GM12878 (cell line): ENCODE measurements at regions not wholly inside any gene's neighbourhood (a gene's known extent, or its start where the extent isn't known, plus 50 kb on each side); places are given as distances from the start of the nearest gene placed in this dataset.

Source experiments
- NFYB ChIP-seq: IDR thresholded peaks from 2 replicates; pipeline ENCODE4 v1.6.1; 2011; ENCODE audit warnings: low read depth, mild to moderate bottlenecking, low read length, improper control_type of control experiment, moderate library complexity; ENCODE audit not compliant: insufficient read depth
- NKRF ChIP-seq: fragments of 450-650 bp; conservative IDR thresholded peaks from 2 replicates; pipeline ENCODE4 v1.6.1; 2017; ENCODE audit warnings: mild to moderate bottlenecking, moderate library complexity
- NR2F1 ChIP-seq: fragments of 450-650 bp; conservative IDR thresholded peaks from 2 replicates; pipeline ENCODE4 v1.6.1; 2017; ENCODE audit warnings: mild to moderate bottlenecking
- PAX5 ChIP-seq: IDR thresholded peaks from 2 replicates; pipeline ENCODE4 v1.6.1; 2011; ENCODE audit warnings: low read depth, low read length, borderline replicate concordance
- POU2F2 ChIP-seq: IDR thresholded peaks from 3 replicates; pipeline ENCODE4 v1.6.1; 2011; ENCODE audit warnings: low read depth, mild to moderate bottlenecking, low read length, borderline replicate concordance
- RAD21 ChIP-seq: IDR thresholded peaks from 2 replicates; pipeline ENCODE4 v1.6.1; 2011; ENCODE audit warnings: mild to moderate bottlenecking, low read depth, low read length, moderate library complexity; ENCODE audit not compliant: insufficient read depth
- SMAD1 ChIP-seq: fragments of 450-650 bp; IDR thresholded peaks from 2 replicates; pipeline ENCODE4 v1.6.1; 2018; ENCODE audit warnings: mild to moderate bottlenecking, low read depth; ENCODE audit not compliant: partially characterized antibody
- ZNF217 ChIP-seq: fragments of 450-650 bp; IDR thresholded peaks from 2 replicates; pipeline ENCODE4 v1.6.1; 2017; ENCODE audit warnings: antibody characterized with exemption, mild to moderate bottlenecking
- ZNF592 ChIP-seq: fragments of 450-650 bp; IDR thresholded peaks from 2 replicates; pipeline ENCODE4 v1.6.1; 2017; ENCODE audit warnings: mild to moderate bottlenecking, moderate library complexity
- TF ChIP-seq, protein P1 (sequence below): fragments of 450-650 bp; IDR thresholded peaks from 2 replicates; pipeline ENCODE4 v1.6.1; 2017; ENCODE audit warnings: mild to moderate bottlenecking, low read depth, inconsistent platforms; ENCODE audit not compliant: poor library complexity, severe bottlenecking
- TF ChIP-seq, protein P2 (sequence below): IDR thresholded peaks from 2 replicates; pipeline ENCODE4 v1.6.1; 2012; ENCODE audit warnings: low read length, inconsistent platforms
- TF ChIP-seq, protein P3 (sequence below): IDR thresholded peaks from 2 replicates; pipeline ENCODE4 v1.6.1; 2011; ENCODE audit warnings: borderline replicate concordance, low read depth, mild to moderate bottlenecking, moderate library complexity, low read length; ENCODE audit not compliant: insufficient read depth, poor library complexity, severe bottlenecking
- TF ChIP-seq, protein P4 (sequence below): IDR thresholded peaks from 2 replicates; pipeline ENCODE4 v1.6.1; 2012; ENCODE audit warnings: low read depth, low read length, improper control_type of control experiment
- TF ChIP-seq, protein P5 (sequence below): fragments of 450-650 bp; IDR thresholded peaks from 2 replicates; pipeline ENCODE4 v1.6.1; 2016; ENCODE audit warnings: mild to moderate bottlenecking

GRCh38 chr6:111989743-111990142 lies 64.2 kb upstream of the CCN6 start (continued):
- TF ChIP-seq, protein P1, sequence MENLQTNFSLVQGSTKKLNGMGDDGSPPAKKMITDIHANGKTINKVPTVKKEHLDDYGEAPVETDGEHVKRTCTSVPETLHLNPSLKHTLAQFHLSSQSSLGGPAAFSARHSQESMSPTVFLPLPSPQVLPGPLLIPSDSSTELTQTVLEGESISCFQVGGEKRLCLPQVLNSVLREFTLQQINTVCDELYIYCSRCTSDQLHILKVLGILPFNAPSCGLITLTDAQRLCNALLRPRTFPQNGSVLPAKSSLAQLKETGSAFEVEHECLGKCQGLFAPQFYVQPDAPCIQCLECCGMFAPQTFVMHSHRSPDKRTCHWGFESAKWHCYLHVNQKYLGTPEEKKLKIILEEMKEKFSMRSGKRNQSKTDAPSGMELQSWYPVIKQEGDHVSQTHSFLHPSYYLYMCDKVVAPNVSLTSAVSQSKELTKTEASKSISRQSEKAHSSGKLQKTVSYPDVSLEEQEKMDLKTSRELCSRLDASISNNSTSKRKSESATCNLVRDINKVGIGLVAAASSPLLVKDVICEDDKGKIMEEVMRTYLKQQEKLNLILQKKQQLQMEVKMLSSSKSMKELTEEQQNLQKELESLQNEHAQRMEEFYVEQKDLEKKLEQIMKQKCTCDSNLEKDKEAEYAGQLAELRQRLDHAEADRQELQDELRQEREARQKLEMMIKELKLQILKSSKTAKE = no peak
- no peak for TF ChIP-seq POU2F2
- TF ChIP-seq NFYB = no peak
- peak; percentile 57; the same call in 1 of the 2 replicates for TF ChIP-seq NR2F1
- TF ChIP-seq, protein P2, sequence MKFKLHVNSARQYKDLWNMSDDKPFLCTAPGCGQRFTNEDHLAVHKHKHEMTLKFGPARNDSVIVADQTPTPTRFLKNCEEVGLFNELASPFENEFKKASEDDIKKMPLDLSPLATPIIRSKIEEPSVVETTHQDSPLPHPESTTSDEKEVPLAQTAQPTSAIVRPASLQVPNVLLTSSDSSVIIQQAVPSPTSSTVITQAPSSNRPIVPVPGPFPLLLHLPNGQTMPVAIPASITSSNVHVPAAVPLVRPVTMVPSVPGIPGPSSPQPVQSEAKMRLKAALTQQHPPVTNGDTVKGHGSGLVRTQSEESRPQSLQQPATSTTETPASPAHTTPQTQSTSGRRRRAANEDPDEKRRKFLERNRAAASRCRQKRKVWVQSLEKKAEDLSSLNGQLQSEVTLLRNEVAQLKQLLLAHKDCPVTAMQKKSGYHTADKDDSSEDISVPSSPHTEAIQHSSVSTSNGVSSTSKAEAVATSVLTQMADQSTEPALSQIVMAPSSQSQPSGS = no peak; the same call in 1 of the 2 replicates
- TF ChIP-seq SMAD1 = no peak
- TF ChIP-seq PAX5 = no peak
- TF ChIP-seq ZNF592 = no peak
- TF ChIP-seq, protein P3, sequence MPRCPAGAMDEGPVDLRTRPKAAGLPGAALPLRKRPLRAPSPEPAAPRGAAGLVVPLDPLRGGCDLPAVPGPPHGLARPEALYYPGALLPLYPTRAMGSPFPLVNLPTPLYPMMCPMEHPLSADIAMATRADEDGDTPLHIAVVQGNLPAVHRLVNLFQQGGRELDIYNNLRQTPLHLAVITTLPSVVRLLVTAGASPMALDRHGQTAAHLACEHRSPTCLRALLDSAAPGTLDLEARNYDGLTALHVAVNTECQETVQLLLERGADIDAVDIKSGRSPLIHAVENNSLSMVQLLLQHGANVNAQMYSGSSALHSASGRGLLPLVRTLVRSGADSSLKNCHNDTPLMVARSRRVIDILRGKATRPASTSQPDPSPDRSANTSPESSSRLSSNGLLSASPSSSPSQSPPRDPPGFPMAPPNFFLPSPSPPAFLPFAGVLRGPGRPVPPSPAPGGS = no peak
- peak; percentile 12; the same call in 1 of the 2 replicates for TF ChIP-seq RAD21
- no peak for TF ChIP-seq ZNF217
- TF ChIP-seq, protein P4, sequence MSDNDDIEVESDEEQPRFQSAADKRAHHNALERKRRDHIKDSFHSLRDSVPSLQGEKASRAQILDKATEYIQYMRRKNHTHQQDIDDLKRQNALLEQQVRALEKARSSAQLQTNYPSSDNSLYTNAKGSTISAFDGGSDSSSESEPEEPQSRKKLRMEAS = no peak
- TF ChIP-seq, protein P5, sequence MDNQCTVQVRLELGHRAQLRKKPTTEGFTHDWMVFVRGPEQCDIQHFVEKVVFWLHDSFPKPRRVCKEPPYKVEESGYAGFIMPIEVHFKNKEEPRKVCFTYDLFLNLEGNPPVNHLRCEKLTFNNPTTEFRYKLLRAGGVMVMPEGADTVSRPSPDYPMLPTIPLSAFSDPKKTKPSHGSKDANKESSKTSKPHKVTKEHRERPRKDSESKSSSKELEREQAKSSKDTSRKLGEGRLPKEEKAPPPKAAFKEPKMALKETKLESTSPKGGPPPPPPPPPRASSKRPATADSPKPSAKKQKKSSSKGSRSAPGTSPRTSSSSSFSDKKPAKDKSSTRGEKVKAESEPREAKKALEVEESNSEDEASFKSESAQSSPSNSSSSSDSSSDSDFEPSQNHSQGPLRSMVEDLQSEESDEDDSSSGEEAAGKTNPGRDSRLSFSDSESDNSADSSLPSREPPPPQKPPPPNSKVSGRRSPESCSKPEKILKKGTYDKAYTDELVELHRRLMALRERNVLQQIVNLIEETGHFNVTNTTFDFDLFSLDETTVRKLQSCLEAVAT = no peak
- no peak for TF ChIP-seq NKRF
